ENCODE measurements at regions not wholly inside any gene's neighbourhood (a gene's known extent, or its start where the extent isn't known, plus 50 kb on each side); places are given as distances from the start of the nearest gene placed in this dataset.

GRCh38 chr3:10743366-10744097, 72.5 kb upstream of the SLC6A11 start:
- DNase-seq = no peak

DNA sequence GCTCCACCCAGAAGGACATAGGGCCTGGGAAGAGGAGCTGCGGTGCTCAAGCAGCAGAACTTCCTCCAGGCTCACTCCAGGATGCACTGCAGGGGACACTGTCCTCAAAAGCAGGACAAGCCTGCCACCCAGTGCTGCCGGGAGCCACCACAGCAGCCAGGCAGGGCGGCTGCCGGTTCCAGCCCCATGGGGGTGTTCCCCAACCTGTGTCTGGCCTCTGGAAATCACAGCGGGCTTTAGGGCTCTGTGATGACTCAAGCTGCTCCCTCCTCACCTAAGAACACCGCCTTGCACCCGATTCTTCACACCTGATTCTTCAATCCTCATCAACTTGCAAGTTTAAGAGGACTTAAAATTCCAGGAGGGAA, 71.9 kb upstream of the SLC6A11 start:
- DNase-seq = no peak

DNA sequence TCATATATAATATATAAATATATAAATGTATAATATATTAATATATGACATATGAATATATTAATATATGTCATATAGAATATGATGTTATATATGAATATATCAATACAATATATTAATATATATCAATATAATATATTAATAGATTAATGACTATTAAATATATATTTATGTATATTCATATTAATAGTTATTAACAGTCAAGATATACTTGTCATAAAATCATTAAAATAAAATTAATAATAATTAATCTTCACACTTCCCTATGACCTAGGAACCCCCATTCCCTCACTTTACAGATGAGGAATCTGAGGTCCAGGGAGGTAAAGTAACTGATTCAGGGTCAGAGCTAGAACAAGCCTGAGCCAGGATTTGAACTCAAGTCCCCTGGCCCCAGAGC, 70.6 kb upstream of the SLC6A11 start:
- no peak for DNase-seq

DNA sequence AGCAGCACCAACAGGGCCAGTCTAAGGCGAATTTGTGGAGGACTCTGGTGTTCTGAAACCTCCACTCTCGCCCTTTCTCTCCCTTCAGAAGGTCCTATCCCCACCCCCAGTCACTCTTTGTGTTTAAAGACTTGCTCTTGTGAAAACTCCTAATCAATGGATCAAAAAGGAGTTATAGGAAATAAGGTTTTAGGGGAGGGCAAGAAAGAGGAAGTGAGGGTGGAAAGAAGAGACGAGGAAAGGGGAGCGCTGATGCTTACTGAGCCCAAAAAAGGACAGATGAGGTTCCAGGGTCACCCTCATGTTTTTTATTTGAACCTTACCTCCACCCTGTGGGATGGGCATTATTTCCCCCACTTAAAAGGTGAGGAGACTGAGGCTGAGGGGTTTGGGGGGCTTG, 70.0 kb upstream of the SLC6A11 start:
- DNase-seq = no peak

GRCh38 chr3:10746684-10747083, 69.3 kb upstream of the SLC6A11 start:
- DNase-seq = no peak

DNA sequence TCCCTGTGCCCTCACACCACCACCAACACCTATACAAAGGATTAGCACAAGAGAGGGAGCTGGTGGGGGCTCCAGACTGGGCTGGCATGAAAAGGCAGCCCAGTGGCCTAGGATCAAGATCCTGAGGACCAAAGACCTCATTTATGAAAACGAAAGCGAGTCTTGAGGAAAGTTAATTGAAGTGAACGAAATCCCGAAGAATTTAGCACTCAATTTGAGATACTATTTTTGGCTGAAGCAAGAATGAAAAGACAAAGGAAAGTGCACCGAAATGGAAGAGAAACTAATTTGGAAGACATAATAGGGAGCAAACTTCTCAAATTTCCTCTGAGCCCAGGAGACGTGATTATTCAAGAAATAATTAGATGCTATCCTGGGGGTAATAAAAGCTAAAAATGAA, 68.7 kb upstream of the SLC6A11 start:
- DNase-seq = no peak

DNA sequence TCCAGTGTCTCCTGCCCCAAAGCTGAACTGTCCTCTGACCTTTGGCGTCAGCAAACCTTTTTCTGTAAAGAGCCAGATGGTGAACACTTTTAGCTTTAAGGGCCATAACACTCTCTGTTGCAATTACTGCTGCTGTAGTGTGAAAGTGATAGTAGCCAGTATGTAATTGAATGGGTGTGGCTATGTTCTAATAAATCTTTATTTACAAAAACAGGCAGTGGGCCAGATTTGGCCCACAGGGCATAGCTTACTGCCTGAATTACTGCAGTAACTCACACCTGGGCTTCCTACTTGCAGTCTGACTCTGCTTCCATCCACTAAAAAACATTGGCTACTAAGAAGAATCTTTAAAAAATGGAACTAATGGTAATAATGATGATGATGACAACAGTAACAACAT, 68.0 kb upstream of the SLC6A11 start:
- DNase-seq = no peak

DNA sequence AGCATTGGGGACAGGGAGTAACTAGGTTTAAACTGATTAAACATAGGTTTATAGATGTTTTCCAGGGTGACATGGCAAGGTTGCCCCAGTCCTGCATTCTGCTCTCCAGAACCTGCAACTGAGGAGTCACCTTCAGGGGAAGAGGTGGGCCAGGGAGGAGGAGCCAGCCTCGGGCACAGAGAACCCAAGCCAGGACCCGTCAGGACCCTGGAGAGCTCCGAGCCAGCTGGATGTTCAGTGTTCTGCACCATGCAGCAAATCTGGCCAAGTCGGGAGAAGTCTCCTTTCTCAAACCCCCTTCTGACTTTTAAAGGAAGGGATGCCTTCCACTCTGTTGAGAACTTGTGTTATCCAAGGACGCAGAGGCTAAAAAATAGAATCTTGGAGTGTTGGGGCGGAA, 62.1 kb upstream of the SLC6A11 start:
- no peak for DNase-seq

DNA sequence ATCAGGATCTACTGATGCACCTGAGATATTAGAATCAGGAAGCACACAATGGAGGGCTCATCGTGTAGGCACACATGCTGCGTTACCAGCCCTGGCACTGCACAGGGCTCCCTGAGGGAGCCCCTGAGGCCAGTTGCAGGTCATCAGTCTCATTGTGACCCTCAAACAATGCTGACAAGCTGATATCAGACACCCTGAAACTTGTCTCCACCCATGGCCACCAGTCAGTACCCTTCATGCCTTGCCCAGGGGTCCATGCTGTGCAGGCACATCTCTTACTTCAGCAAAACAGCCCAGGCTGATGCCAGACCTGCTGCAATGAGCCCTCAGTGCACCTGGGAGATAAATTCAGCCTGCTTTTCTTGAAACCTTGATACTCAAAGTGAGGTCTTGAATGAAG, 59.5 kb upstream of the SLC6A11 start:
- no peak for DNase-seq

GRCh38 chr3:10757021-10757820, 58.8 kb upstream of the SLC6A11 start:
- DNase-seq = no peak

- DNase-seq = no peak
Observed at GRCh38 chr3:10757821-10758130, 58.3 kb upstream of the SLC6A11 start.

DNA sequence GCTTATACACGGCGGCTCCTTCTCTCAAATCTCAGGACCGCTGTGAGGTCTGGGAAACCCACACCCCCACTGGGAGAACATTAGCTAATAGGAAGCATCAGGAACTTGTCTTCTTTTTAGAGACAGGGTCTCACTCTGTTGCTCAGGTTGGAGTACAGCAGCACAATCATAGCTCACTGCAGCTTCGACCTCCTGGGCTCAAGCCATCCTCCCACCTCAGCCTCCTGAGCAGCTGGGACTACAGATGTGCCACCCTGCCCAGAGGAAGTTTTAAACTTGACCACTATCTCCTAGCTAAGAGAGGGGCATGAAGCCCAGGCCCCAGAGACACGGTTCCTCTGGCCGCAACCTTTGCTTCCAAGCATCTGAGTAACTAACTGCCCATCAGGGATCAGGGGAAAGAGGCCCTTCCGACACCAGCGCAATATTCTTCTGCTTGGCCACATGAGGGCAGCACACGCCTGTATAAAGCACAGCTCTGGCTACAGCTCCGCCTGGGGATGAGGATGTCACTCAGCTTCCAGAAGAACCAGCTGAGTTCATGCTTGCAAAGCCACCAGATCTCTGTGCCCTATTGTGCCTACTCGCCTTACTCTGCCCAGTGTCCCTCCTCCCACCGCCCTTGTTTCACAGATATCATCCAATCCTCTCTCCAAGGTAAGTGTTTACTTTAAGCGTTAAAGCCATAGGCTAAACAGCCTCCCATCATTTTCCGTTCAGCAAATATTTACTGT, 57.6 kb upstream of the SLC6A11 start:
- no peak for DNase-seq

GRCh38 chr3:10759495-10759894, 56.5 kb upstream of the SLC6A11 start:
- DNase-seq = no peak

DNA sequence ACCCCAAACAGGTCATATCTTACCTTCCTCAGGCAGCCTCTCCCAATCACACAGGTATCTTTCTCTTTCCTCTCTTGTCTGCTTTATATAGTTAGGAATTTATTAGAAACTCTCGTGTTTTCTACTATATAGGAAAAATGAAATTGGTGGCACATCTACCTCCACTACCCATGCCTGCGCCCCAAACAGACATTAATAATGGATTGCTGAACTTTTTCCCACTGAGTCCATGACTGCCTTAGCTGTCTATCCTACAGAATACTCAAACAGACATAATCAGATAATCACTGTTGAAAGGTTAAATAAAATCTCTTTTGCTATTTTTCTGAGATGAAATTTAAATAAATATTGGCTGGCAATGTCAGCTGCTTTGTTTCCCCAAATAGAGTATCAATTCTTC, 55.8 kb upstream of the SLC6A11 start:
- DNase-seq = no peak

DNA sequence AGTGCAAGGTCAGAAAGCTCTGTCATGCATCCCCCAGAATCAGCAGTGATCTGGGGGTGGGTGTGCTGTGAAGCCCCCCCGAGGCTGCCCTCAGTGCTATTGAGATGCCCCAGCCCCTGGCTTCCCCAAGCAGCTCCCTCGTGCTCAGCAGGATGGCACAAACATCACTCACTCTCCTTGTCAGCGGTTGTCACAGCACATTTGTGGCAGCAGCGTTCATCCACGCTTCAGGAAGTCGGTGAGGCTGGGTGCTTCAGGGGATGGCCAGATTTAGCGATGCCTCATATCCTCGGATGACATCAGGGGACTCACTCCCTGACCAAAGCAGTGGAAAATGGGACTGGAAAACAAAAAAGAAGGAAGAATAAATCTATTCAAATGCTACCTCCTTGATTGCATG, 54.4 kb upstream of the SLC6A11 start:
- no peak for DNase-seq

GRCh38 chr3:10762116-10762515, 53.9 kb upstream of the SLC6A11 start:
- DNase-seq = no peak

DNA sequence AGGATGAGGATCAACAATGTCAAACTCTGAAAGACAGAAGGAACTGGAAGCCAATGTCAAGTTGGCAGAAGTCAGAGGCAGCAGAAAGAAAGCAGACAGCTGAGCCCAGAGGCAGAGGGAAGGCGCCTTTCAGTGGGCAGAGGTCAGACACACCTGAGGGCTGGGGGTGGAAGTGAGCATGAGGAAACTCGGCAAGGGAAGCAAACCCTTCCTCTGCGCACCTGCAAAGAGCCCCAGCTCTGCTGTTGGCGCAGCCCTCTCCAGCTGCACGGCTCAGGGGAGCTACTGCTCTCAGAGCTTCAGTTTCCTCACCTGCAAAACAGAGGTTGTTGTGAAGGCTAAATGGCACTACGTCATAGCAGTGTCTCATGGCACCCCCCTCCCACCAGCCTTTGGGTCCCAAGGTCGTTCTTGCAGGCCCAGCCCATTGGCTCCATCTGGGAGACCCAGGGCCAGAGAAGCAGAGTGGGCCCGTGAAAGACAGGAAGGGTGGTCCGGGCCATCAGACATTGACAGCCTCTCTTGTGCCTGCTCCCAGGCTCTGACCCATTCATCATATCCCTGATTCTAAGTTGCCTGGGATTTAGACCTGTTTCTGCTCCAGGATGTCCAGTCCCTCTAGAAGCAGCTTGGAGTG, 53.3 kb upstream of the SLC6A11 start:
- DNase-seq = no peak

- no peak for DNase-seq
Observed at GRCh38 chr3:10763248-10763620, 52.8 kb upstream of the SLC6A11 start.

GRCh38 chr3:10763817-10764258, 52.2 kb upstream of the SLC6A11 start:
- no peak for DNase-seq

DNA sequence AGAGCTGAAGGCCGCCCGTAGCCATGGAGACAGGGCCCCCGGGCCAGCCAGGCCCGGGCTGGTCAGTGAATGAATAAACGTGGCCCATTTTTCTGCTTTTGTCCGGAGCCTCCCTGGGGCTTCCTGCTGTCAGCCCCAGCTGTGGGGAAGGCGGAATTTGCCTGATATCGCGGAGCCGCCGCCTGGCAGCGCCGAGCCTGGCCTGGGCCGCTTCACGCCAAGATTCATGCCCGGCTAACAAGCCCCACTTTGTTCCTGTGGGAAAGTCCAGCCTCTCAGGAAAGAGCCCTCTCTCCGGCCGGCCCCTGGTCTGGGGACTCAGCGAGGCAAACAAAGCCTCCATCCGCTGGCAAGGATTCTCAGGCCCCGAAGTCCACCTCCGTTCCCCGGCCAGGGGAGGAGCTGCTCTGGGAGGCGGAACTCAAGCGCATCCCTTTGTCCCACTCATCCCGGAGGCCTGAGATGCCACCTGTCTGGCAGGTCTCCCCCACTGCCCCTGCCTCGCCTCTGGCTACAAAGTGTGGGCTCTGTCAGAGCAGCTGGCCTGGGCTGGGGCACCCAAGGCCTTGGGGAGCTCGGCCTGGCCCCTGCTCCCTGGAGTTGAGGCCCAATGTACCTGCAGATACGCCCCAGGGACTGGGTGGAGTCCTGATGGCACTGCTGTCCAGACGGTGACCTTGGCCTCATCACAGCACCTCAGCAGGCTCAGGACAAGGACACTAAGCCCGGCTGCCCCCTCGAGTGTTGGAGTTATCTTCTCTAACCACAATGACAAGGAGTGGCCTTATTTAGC, 51.6 kb upstream of the SLC6A11 start:
- no peak for DNase-seq

- no peak for DNase-seq
Observed at GRCh38 chr3:10766049-10766705, 49.9 kb upstream of the SLC6A11 start.

Data from NCI-H187 treated with DMSO at 0.1 percent for 48 hours (cell line).